IMR-90 (cell line): ENCODE measurements at regions not wholly inside any gene's neighbourhood (a gene's known extent, or its start where the extent isn't known, plus 50 kb on each side); places are given as distances from the start of the nearest gene placed in this dataset.

ENCODE experiments used
- ATAC-seq: fragments of 200-7000 bp; cut with Tn5 transposase; 2 replicates; pipeline ENCODE4 v1.9.1; 2020; ENCODE audit warnings: low read depth, mild to moderate bottlenecking, moderate library complexity
- BruUV-seq: library from RNA; stranded (reverse); fragments of 400-500 nt; replicated peaks from 2 replicates; lab custom pipeline; 2021; lab: Mats Ljungman, UMichigan
- CTCF ChIA-PET: fragments of 300-600 bp; formaldehyde crosslinking; extraction: SDS; loops from one replicate; lab custom pipeline; 2021; ENCODE audit warnings: antibody characterized with exemption; lab: Yijun Ruan, JAX
- POLR2A ChIA-PET: fragments of 300-600 bp; sonication (Branson Sonifier 250); formaldehyde crosslinking; loops from one replicate; lab custom pipeline; 2022; ENCODE audit warnings: antibody characterized with exemption; ENCODE audit not compliant: unreplicated experiment; lab: Charles Lee
- DNase-seq: peaks from one replicate; pipeline ENCODE4 v3.0.0; 2013
- H2AFZ ChIP-seq: replicated peaks from 2 replicates; pipeline ENCODE3; 2013; ENCODE audit warnings: low read length, mild to moderate bottlenecking; ENCODE audit not compliant: poor library complexity
- H2AK5ac ChIP-seq: 2 replicates; pipeline ENCODE4 v1.6.1; 2013; ENCODE audit warnings: low read depth, low read length, inconsistent platforms
- H2AK9ac ChIP-seq: replicated peaks from 2 replicates; pipeline ENCODE3; 2013; ENCODE audit warnings: mild to moderate bottlenecking, low read depth, low read length, moderate library complexity; ENCODE audit not compliant: poor library complexity
- H2BK120ac ChIP-seq: 2 replicates; pipeline ENCODE4 v1.6.1; 2013; ENCODE audit warnings: low read depth, low read length, inconsistent platforms
- H2BK15ac ChIP-seq: 3 replicates; pipeline ENCODE4 v1.6.1; 2013; ENCODE audit warnings: low read depth, low read length, inconsistent platforms
- H2BK20ac ChIP-seq: 2 replicates; pipeline ENCODE4 v1.6.1; 2013; ENCODE audit warnings: low read depth, mild to moderate bottlenecking, inconsistent platforms, low read length, moderate library complexity
- H2BK5ac ChIP-seq: 2 replicates; pipeline ENCODE4 v1.6.1; 2013; ENCODE audit warnings: mild to moderate bottlenecking, low read depth, low read length, inconsistent platforms; ENCODE audit not compliant: poor library complexity, severe bottlenecking
- H3K14ac ChIP-seq: replicated peaks from 2 replicates; pipeline ENCODE4 v1.6.1; 2013; ENCODE audit warnings: low read depth, low read length, inconsistent platforms
- H3K18ac ChIP-seq: 2 replicates; pipeline ENCODE4 v1.6.1; 2013; ENCODE audit warnings: low read depth, low read length, control low read depth
- H3K23ac ChIP-seq: 2 replicates; pipeline ENCODE4 v1.6.1; 2013; ENCODE audit warnings: low read depth, low read length, inconsistent platforms
- H3K27ac ChIP-seq: 2 replicates; pipeline ENCODE4 v1.5.1; 2013; ENCODE audit warnings: mild to moderate bottlenecking, control low read depth, low read length; ENCODE audit not compliant: insufficient read depth
- H3K27me3 ChIP-seq: 2 replicates; pipeline ENCODE4 v1.6.1; 2013; ENCODE audit warnings: low read length; ENCODE audit not compliant: control insufficient read depth, insufficient read depth
- H3K36me3 ChIP-seq: 2 replicates; pipeline ENCODE4 v1.6.1; 2013; ENCODE audit warnings: low read length, mixed read lengths; ENCODE audit not compliant: control insufficient read depth, insufficient read depth
- H3K4ac ChIP-seq: 2 replicates; pipeline ENCODE4 v1.6.1; 2013; ENCODE audit warnings: low read depth, low read length, inconsistent platforms
- H3K4me1 ChIP-seq: 2 replicates; pipeline ENCODE4 v1.6.1; 2013; ENCODE audit warnings: low read length, mixed read lengths; ENCODE audit not compliant: control insufficient read depth, insufficient read depth
- H3K4me2 ChIP-seq: 2 replicates; pipeline ENCODE4 v1.6.1; 2013; ENCODE audit warnings: low read depth, mild to moderate bottlenecking, control low read depth, low read length, moderate library complexity
- H3K4me3 ChIP-seq: 2 replicates; pipeline ENCODE4 v1.5.1; 2013; ENCODE audit warnings: low read depth, mild to moderate bottlenecking, control low read depth, low read length, moderate library complexity; ENCODE audit not compliant: insufficient read depth
- H3K56ac ChIP-seq: 2 replicates; pipeline ENCODE4 v1.6.1; 2013; ENCODE audit warnings: low read length, inconsistent platforms; ENCODE audit not compliant: insufficient read depth; ENCODE audit errors: extremely low read depth
- H3K79me1 ChIP-seq, 2 experiments: 2 replicates each; pipeline ENCODE4 v1.6.1; 2013; ENCODE audit warnings: low read length in 2 of 2, inconsistent platforms in 1 of 2, low read depth in 1 of 2
- H3K9ac ChIP-seq: 2 replicates; pipeline ENCODE4 v1.6.1; 2013; ENCODE audit warnings: low read depth, low read length, control low read depth
- H3K9me1 ChIP-seq: 2 replicates; pipeline ENCODE4 v1.6.1; 2013; ENCODE audit warnings: low read length, inconsistent platforms; ENCODE audit not compliant: insufficient read depth
- H3K9me3 ChIP-seq: 2 replicates; pipeline ENCODE4 v1.6.1; 2013; ENCODE audit warnings: low read length; ENCODE audit not compliant: control insufficient read depth, insufficient read depth
- H4K20me1 ChIP-seq: 2 replicates; pipeline ENCODE4 v1.6.1; 2013; ENCODE audit warnings: low read length, inconsistent platforms; ENCODE audit not compliant: insufficient read depth
- H4K5ac ChIP-seq: 2 replicates; pipeline ENCODE4 v1.6.1; 2013; ENCODE audit warnings: mild to moderate bottlenecking, low read depth, low read length, control low read depth
- H4K8ac ChIP-seq, 2 experiments: 2 replicates each; pipeline ENCODE4 v1.6.1; 2013; ENCODE audit warnings: low read depth in 2 of 2, low read length in 2 of 2, control low read depth in 1 of 2, inconsistent platforms in 1 of 2
- H4K91ac ChIP-seq: 2 replicates; pipeline ENCODE4 v1.6.1; 2013; ENCODE audit warnings: low read depth, low read length, inconsistent platforms; ENCODE audit not compliant: insufficient read depth
- ELK1 ChIP-seq: fragments of 150-350 bp; IDR thresholded peaks from 2 replicates; pipeline ENCODE4 v1.6.1; 2016; ENCODE audit warnings: low read depth, mild to moderate bottlenecking, low read length, moderate library complexity, borderline replicate concordance
- WGBS, 2 experiments: methylation state at CpG; one replicate each; pipeline versions ENCODE4 v1.1.5 to v1.1.7; 2013; ENCODE audit warnings: missing lambda C conversion rate in 2 of 2; ENCODE audit not compliant: insufficient read length in 1 of 2; ENCODE audit errors: extremely low coverage in 2 of 2; 5-methylcytosine and 5-hydroxymethylcytosine counted together
- dilution Hi-C: fragments of 300-500 bp; cut with HindIII; formaldehyde crosslinking; loops from one replicate; pipeline ENCODE4 v1.14.3; 2018; ENCODE audit warnings: low sequenced_read_pairs; ENCODE audit not compliant: unreplicated experiment
- in situ Hi-C: fragments of 300-500 bp; cut with MboI; formaldehyde crosslinking; loops from 3 replicates; pipeline ENCODE4 v1.14.3; 2019; ENCODE audit warnings: low sequenced_read_pairs, inconsistent platforms, mixed read lengths
- intact Hi-C: fragments of 100-400 bp; cut with micrococcal nuclease; formaldehyde crosslinking; loops from 2 replicates; pipeline ENCODE4 v1.10.0; 2022

GRCh38 chr12:118541071-118541470 lies 164.7 kb downstream of the SUDS3 start:
- Histone ChIP-seq H3K27me3 (no peaks in the 10 kb centered on the region), H3K27ac (no peak overlapping the region), H4K91ac (no peak overlapping the region), H3K14ac (no peak overlapping the region), H3K36me3 (no peaks in the 10 kb centered on the region), H2AK5ac (no peak overlapping the region), H3K18ac (no peak overlapping the region), H3K9me3 (peaks cover 32% of the 10 kb centered on the region), H2BK15ac (no peak overlapping the region), H2BK5ac (no peak overlapping the region), H3K4ac (no peak overlapping the region), H3K79me1 (no peaks in the 10 kb centered on the region), H2AFZ (no peak overlapping the region), H3K4me1 (no peaks in the 10 kb centered on the region), H2BK120ac (no peak overlapping the region), H2BK20ac (no peak overlapping the region), H4K20me1 (no peaks in the 10 kb centered on the region), H4K5ac (no peak overlapping the region), H3K9ac (no peak overlapping the region), H4K8ac (no peak overlapping the region), H3K4me2 (no peak overlapping the region), H3K23ac (no peak overlapping the region), H3K4me3 (no peak overlapping the region), H2AK9ac (no peak overlapping the region), H3K9me1 (no peaks in the 10 kb centered on the region), H3K56ac (no peak overlapping the region)
- intact Hi-C loops (no loop called here), dilution Hi-C loops (no loop called here), in situ Hi-C loops (no loop called here)
- no TSS peak for BruUV-seq
- no CpG with 5 or more reads among the region's 3 CpGs for WGBS, 2 experiments
- ChIA-PET CTCF (no interaction called here), POLR2A (no interaction called here)
- no peak for TF ChIP-seq ELK1
- ATAC-seq: no peak
- no peak for DNase-seq
